NOMO-1 treated with dmso at 0.1 percent for 144 hours (cell line): ENCODE measurements at regions not wholly inside any gene's neighbourhood (a gene's known extent, or its start where the extent isn't known, plus 50 kb on each side); places are given as distances from the start of the nearest gene placed in this dataset.
"Not testable (repeated sequence)": the region's sequence is repeated elsewhere in the genome, so short reads cannot be mapped to it uniquely, and the experiment has no call there.

Experiments
- DNase-seq: peaks from one replicate; lab custom pipeline; 2025; ENCODE audit not compliant: unreplicated experiment; lab: John Stamatoyannopoulos, UW

DNA sequence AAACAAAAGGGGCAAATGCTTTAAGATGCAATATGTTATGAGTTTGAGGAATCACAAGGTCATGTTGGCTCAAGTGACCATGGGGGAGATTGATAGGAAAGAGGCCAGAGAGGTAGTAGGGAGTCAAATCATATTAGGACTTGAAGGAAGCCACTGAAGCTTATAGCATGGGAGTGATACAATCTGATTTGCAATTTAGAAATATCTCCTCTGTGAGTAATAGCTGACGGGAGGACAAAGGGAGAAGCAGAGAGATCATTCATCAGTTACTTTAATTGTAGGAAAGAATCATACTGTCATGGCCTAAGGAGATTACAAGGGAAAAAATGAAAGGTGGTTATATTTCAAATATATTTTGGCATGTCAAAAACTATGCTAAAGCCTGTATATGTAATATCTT is 793.6 kb upstream of the RAG2 start:
- DNase-seq: no peak

DNA sequence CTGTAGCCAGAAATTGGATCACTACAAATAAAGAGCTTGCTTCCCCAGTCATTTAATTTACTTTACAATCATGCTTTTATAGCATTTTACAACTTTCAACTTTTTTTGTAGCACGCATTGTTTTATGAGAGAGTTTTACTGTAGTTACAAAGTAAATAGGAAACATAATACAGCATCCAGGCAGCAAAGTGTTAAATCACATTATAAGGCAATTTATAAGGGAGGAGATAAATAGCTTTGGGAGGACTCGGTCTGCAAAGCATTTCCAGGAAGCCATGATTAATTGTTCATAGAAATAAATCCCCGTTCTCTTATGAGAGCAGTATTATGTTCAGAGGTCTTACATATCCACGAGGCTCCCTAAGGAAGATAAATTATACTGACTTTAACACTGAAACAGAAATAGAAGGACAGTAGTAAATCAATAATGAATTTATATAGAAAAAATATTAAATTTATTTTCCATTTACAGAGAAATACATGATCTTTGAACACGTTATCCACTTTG is 792.6 kb upstream of the RAG2 start:
- no peak for DNase-seq

DNA sequence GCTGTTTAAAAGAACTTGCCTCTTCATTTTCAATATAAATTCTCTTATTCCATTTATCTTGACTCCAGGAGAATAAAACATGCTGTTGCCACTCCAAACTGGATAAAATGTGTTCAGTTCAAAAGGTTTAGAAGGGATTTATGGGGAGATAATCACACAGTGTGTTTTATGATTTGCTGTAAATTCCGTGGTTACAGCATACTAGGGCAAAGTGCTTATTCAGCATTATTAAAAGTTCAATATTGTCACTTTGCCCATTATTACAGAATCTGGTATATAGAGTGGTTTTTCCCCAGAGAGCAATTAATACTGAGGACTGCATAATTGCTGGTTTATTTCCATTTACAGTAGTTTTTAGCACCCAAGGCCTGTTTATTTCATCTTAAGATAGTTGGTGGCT is 780.9 kb upstream of the RAG2 start:
- no peak for DNase-seq

DNA sequence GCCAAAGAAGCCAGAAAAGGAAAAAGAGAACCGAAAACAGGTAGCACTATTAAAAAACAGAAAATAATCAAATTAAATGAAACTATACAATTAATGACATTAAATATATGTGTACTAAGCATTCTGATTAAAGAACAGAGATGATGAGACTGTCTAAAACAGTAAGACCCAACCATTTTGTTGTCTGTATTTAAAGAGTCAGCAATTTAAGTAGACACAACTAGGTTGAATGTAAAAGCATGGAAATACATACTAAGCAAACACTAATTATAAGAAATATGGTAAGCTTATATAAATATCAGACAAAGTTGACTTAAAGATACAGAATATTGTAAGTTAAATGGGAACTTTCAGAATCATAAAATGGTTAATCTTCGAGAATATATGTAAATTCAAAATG is 774.6 kb upstream of the RAG2 start:
- no peak for DNase-seq

DNA sequence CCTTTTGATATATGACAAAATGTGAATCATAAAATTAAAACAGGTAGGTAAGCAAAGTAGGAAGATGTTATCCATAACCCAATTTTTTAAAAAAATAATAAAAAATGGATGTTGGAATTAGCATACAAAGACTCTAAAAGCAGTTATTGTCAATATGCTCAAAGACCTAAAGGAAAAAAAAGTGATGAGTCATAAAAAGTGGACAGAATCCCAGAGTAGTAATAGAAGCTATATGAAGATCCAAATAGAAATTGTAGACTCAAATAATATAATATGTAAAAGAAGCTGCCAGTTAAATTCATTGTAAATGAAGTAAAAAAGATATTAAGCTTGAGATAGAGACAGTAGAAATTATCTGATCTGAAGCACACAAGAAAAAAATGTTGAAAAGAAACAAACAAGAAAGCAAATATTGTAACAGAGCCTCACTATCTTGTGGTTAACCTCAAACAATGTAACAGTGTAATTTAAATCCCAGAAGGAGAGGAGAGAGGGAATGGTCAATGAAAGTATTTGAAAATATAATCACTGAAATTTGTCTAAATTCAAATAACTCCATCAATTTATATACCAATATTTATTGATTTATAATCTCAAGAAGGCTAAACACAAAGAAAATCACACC is 773.4 kb upstream of the RAG2 start:
- DNase-seq: no peak

DNA sequence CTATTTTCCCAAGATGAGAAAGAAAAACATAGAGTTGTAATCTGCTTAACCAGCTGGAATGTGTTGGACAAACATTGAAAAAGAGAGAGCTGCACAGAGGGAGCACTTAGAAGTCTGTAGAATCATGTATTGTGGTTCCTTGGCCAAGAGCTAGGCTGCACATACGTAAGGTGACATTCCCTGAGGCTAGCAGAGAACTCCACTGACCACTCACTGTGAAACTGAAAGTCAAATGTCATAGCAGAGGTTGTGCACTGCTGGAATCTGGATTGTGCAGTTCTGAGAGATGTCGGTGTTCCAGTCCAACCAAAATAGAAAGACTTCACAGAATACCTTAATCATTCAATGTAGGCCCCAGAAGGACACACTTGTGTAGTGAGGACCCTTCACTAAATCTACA is 772.8 kb upstream of the RAG2 start:
- DNase-seq: no peak

DNA sequence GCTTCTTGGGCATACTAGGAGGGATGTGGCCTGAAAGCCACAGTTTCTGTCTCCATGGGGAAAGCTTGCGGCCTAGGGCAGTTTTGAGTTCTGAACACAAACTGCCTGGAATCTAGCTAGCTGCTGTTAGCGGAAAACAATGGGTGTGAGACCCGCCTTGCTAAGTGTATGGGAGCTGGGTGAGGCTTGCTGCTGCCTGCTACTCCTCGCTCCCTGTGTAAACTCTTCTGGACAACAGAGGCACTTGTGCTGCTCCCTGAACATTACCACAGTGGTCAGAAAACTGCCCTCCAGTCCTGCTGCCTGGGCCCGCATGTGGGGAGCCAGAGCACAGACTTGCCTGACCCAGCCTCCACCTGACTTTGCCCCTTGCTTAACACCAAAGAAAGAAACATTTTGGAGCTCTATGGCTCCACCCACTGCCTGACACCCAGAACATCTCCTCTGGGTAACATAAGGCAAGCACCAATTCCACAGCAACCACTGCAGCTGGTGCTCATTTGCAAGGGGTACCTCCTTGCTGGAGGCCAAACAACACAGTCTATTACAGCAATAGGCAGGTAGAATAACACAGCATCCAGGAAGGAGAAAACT is 766.3 kb upstream of the RAG2 start:
- DNase-seq: no peak

DNA sequence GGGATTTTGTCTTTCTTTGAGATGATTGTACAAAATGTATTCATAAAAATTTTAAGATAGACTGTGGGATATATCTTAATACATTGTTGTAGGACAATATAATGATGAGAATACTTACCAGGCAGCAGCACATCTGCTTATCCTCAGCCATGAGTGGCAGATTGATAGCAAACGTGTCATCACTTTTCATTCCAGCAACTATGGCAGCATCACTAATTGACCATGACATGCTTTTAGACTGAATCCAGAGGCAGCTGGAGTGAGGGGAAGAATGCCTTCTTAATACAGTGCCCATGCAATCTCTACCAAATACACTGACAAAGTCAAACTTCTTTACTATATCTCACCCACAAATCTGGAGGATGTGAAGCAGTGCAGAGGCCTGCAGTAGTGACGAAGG is 755.2 kb upstream of the RAG2 start:
- DNase-seq: no peak

DNA sequence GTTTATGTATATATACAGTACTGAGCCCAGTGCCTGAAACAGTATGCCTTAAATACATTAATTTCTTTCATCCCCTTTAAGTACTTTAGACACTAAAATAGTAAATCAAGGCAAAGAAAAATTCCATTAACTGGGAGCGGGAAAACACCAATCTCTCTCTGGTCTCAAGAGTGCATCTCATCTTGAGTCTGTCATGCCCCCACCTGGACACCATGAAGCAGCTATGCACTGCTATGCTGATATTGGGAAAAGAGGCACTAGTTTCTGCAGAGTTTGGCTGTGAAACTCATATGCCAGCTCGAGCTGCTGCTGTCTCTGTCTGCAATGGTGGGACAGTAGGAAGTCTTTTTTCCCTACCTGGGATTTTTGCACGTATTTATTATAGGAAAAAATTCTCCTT is 754.4 kb upstream of the RAG2 start:
- DNase-seq: no peak

DNA sequence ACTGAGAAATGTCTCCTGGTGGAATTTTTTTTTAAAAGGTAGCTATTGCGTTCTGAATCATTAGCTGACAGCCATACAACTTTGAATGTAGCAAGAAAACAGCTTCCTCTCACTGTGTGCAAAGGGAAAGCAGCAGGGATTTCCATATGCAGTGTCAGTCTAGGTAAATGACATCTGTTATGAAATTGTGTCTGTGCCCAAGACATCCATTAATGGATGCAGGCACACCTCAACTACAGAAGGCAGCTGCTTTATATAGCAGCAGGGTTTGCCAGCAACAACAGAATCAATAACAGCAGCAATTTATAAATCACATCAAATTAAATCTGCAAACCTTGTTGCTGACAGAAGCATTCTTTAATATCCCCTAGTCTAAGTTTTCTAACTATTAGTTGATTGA is 745.3 kb upstream of the RAG2 start:
- DNase-seq: no peak

DNA sequence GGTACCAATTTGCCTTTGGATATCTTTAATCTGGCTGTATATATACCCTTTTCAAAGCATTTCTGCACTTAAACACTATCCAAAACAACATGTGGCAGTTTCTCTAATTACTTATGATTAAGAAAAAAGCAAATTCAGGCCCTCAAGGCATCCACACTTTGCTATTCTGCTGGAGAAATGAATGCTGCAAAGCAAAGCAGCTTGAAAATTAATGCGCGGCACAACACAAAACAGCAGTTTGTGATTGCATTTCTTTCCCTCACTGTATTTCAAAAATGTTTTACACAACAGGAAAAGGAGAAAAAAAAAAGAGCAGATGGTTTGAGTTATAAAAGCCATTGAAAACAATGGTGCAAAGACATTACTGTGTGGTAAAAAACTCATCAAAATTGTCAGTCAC is 738.4 kb upstream of the RAG2 start:
- DNase-seq: no peak

DNA sequence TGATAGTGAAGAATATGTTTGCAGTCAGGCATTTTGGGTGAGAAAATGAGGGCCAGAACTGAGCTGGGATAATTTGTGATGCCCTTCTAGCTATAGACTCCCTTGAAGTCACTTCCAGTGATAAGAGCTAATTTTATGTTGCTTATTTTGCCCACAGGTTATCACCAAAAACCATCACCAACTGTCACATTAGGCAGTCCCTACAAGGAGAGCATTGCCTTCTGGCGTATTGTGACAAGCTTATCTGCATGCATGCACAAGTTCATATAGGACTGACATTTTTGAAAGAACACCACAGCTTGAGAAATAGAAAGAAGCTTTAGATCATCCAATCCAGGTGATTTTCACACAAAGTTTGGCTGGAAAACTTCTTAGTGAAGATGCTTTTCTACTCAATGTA is 735.3 kb upstream of the RAG2 start:
- no peak for DNase-seq

DNA sequence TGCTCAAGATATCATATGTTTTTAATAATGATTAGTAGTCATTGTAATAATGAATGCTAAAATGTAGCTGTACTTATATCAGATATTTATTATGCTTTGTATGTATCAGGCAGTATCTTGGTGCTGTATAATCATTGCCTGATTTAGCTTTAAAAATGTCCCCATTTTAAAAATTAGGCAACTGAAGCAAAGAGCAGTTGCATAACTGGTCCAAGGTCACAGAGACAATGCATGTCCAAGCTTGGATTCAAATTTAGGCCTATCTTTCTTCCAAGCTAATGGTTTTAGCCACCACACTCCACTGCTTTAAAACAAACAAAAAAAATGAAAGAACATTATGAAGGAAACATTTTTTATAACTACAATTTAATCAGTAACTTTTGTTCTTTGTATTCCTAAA is 725.8 kb upstream of the RAG2 start:
- DNase-seq: no peak

DNA sequence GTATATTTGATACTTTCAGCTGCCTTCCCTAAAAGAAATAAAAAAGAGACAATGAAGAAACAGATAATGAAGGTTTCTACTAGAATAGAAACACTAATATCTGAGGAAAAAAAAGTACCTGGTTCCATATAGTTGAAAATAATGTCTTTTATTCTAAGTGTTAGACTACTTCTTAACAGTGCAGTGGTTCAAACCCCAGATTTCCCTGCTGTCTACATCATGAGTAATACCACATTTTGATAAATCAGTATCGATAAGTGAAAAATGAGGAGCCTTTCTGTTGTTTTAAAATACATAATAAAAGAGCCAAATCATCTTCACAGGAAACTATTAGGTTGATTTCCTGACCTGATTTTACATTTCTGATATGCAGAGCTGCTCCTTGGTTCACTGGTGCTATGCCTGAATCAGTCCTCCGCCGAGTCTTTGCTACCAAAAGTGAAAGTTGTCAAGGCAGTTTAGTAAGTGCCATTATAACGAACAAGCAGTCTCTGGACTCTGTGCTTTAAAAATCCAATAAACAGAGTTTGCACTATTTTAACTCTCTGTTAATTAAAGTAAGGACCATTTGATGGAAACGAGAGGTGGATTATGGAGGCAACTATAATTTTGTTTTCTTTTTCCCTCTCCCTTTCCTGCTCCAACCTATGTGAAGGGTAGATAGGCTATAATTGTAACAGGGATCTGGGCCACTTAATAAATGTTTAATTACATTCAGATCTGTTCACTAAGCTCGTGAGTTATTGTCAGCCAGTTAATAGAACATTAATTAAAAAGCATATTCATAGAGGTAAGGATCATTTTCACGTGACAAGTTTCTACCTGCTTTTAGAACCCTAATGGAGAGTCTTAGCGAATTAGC is 724.5 kb upstream of the RAG2 start:
- DNase-seq: no peak

DNA sequence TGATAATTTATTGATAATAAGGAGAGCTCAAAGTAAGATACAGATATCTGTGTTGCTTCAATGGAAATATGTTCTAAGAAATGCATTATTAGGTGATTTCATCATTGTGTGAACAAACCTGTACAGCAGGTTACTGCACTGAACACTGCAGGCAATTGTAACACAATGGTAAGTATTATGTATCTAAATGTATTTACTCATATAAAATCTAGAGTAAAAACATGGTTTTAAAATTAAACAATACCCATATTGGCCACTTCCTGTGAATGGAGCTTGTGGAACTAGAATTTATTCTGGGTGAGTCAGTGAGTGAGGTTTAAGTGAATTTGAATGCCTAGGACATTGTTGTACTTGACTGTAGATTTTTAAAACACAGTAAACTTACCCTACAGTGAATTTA is 722.9 kb upstream of the RAG2 start:
- DNase-seq: no peak

DNA sequence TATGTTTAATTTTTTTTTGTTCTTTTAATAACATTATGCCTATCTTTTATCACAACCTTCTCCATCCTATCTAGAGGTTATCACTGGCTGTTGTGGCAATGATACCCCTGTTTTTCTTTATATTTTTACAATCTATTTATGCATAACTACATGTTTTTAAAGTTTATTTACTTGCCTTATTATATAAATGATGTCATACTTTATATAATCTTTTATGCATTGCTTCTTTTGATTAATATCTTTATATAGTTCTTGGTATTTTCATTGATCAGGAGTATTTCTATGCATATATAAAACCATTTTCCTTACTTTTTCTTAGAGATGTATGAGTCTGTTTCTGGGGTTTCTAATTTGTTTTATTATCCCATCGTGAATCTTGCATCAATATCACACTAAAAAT is 719.8 kb upstream of the RAG2 start:
- DNase-seq: no peak

DNA sequence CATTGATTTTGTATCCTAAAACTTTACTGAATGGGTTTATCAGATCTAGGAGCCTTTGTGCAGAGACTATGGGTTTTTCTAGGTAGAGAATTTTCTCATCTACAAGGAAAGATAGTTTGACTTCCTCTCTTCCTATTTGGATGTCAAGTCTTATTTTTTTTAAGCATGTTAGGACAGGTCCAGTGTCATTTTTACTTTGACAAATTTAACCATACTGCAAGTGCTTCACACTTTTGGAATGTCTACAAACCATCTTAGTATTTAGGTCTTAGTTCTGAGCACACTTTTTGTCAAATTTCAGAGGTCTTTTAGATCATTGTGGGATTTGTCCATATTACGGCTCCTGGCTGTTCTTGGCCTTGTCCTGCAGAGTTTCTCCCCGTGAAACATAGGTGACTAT is 715.2 kb upstream of the RAG2 start:
- DNase-seq: no peak

DNA sequence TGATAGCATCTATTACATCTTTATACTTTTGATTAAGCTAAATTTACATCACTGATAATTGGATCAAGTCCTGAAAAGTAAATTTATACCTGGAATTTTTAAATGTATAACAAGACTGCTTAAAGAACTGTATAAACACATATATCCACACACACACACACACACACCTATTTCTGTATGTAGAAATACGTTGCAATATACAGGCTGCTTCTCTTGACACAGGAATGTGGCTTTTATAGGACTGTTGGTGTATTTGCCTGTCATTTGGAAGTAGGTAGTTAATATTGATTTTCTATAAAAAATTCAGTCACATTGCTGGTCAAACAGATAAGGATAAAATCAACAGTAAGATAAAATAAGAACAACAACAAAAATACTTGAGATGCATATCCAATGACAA is 708.5 kb upstream of the RAG2 start:
- DNase-seq: no peak

DNA sequence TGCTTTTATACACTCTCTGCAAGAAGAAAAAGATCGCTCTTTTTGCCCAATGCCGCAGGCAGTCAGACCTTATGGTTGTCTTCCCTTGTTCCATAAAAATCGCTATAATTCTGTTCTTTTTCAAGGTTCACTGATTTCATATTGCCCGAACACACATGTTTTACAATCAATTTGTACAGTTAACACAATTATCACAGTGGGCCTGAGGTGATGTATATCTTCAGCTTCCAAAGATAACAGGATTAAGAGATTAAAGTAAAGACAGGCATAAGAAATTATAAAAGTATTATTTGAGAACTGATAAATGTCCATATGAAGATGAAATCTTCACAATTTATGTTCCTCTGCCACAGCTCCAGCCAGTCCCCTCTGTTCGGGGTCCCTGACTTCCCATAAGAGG is 703.4 kb upstream of the RAG2 start:
- DNase-seq: not testable (repeated sequence)

DNA sequence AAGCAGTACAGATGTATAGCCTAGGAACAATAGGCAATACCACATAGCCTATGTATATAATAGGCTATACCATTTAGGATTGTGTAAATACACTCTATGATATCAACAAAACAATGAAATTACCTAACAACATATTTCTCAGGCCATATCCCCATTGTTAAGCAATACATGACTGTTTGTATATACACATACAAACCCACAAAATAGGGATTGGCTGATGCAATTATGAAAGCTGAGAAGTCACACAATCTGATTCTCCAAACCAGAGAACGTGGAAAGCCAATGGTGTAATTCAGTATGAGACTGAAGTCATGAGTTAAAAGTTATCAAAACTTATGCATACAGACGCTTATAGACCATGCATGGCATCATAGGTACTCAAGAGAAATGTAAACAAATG is 700.1 kb upstream of the RAG2 start:
- no peak for DNase-seq

DNA sequence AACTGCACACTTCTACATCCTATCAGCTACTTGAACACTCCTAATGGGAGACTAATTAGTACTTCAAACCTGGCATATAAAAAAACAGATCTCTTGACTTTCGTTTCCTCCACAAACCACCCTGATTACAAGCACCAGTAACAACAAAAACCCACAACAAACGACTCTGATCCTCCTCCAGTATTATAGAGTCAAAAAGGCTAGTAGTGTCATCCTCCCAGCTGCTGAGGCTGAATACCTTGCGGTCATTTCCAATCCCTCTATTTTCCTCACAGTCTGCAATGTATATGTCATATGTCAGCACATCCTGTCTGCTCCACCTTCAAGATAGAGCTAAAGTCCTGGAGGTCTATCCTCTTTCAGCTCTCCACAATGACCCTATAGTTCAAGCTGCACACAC is 688.9 kb upstream of the RAG2 start:
- no peak for DNase-seq

DNA sequence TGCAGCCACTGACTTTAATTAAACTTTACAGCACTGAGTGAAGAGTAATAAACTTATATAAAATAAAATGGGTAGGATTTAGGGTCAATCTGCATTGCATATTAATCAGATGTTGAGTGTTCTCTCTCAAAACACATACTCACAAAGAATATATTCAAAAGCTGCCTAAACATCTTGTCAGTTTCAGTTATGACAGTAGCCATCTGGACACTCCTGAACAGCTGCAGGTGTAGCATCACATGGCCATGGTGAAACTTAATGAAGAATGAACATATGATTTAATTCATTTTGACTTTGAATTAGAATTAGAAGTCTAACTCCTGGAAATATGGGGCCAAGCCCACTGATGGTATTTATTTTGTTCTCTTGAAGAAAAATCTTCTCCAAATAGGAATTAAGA is 684.3 kb upstream of the RAG2 start:
- no peak for DNase-seq
